Endothelial cell of umbilical vein (primary cell): ENCODE measurements at regions not wholly inside any gene's neighbourhood (a gene's known extent, or its start where the extent isn't known, plus 50 kb on each side); places are given as distances from the start of the nearest gene placed in this dataset.

Experiments used
- BruUV-seq: library from RNA; stranded (reverse); fragments of 400-500 nt; replicated peaks from 2 replicates; lab custom pipeline; 2021; lab: Mats Ljungman, UMichigan
- CTCF ChIA-PET: fragments of 300-600, 350-600 bp; sonication (Branson Sonifier 250); formaldehyde crosslinking; loops from one replicate; lab custom pipeline; 2021; ENCODE audit warnings: antibody characterized with exemption, inconsistent platforms; lab: Charles Lee
- POLR2A ChIA-PET: fragments of 300-600, 350-600 bp; sonication (Branson Sonifier 250); formaldehyde crosslinking; loops from one replicate; lab custom pipeline; 2021; ENCODE audit warnings: antibody characterized with exemption, inconsistent platforms; lab: Charles Lee
- DNase-seq: peaks from one replicate; pipeline ENCODE4 v3.0.0-alpha.2; 2011; ENCODE audit warnings: low read depth, low spot score
- FAIRE-seq: peaks from 2 replicates; lab custom pipeline; 2011; peaks lifted over from hg19 to GRCh38; lab: Jason Lieb, UNC
- H2AFZ ChIP-seq: 2 replicates; pipeline ENCODE4 v1.6.0; 2012; ENCODE audit warnings: low read depth, low read length, control low read depth, inconsistent platforms
- H3K27ac ChIP-seq: 2 replicates; pipeline ENCODE4 v1.5.1; 2011; ENCODE audit warnings: low read depth, mild to moderate bottlenecking, control low read depth, low read length, moderate library complexity; ENCODE audit not compliant: insufficient read depth
- H3K27me3 ChIP-seq, 2 experiments: 2 replicates each; pipeline versions ENCODE4 v1.6.0 to v1.6.1; 2011; ENCODE audit warnings: low read length in 2 of 2, mixed read lengths in 1 of 2; ENCODE audit not compliant: control insufficient read depth in 2 of 2, insufficient read depth in 2 of 2
- H3K36me3 ChIP-seq, 2 experiments: 2 replicates in 1 of 2; 3 replicates in 1 of 2; pipeline ENCODE4 v1.5.1; 2011; ENCODE audit warnings: low read length in 2 of 2, mild to moderate bottlenecking in 1 of 2, moderate library complexity in 1 of 2; ENCODE audit not compliant: control insufficient read depth in 2 of 2, insufficient read depth in 2 of 2; ENCODE audit errors: extremely low read depth in 1 of 2
- H3K4me1 ChIP-seq: 3 replicates; pipeline ENCODE4 v1.5.1; 2011; ENCODE audit warnings: mild to moderate bottlenecking, low read length; ENCODE audit not compliant: control insufficient read depth, insufficient read depth; ENCODE audit errors: extremely low read depth
- H3K4me2 ChIP-seq: 2 replicates; pipeline ENCODE4 v1.6.1; 2011; ENCODE audit warnings: low read length, control low read depth, mixed read lengths; ENCODE audit not compliant: insufficient read depth
- H3K4me3 ChIP-seq, 3 experiments: fragments of 200-600 bp in 1 of 3; sonication (generic), shearing (Covaris generic) in 1 of 3; replicated peaks in 1 of 3; 2 replicates each; pipeline ENCODE4 v1.5.1; 2011 to 2016; ENCODE audit warnings: control low read depth in 3 of 3, low read length in 3 of 3, mild to moderate bottlenecking in 2 of 3, inconsistent platforms in 1 of 3, low read depth in 1 of 3, moderate library complexity in 1 of 3; ENCODE audit not compliant: insufficient read depth in 1 of 3
- H3K79me2 ChIP-seq: 2 replicates; pipeline ENCODE4 v1.6.0; 2012; ENCODE audit warnings: low read length, inconsistent platforms; ENCODE audit not compliant: control insufficient read depth, insufficient read depth
- H3K9ac ChIP-seq: replicated peaks from 2 replicates; pipeline ENCODE3; 2011; ENCODE audit warnings: low read length, control low read depth; ENCODE audit not compliant: insufficient read depth; ENCODE audit errors: extremely low read depth
- H3K9me1 ChIP-seq: replicated peaks from 3 replicates; pipeline ENCODE4 v1.6.0; 2011; ENCODE audit warnings: mild to moderate bottlenecking, low read length; ENCODE audit not compliant: control insufficient read depth, insufficient read depth; ENCODE audit errors: extremely low read depth
- H3K9me3 ChIP-seq: replicated peaks from 2 replicates; pipeline ENCODE4 v1.5.1; 2012; ENCODE audit warnings: low read length, inconsistent platforms; ENCODE audit not compliant: control insufficient read depth, insufficient read depth
- H4K20me1 ChIP-seq: replicated peaks from 2 replicates; pipeline ENCODE3; 2011; ENCODE audit warnings: mild to moderate bottlenecking, low read length; ENCODE audit not compliant: control insufficient read depth, insufficient read depth; ENCODE audit errors: extremely low read depth
- EZH2 ChIP-seq: IDR thresholded peaks from 2 replicates; pipeline ENCODE4 v1.6.1; 2012; ENCODE audit warnings: borderline replicate concordance, low read depth, mild to moderate bottlenecking, moderate library complexity, low read length, inconsistent platforms; ENCODE audit not compliant: severe bottlenecking
- FOS ChIP-seq: IDR thresholded peaks from 2 replicates; pipeline ENCODE4 v1.6.1; 2011; ENCODE audit warnings: mild to moderate bottlenecking, low read length, moderate library complexity, borderline replicate concordance; ENCODE audit not compliant: insufficient read depth
- GATA2 ChIP-seq: IDR thresholded peaks from 2 replicates; pipeline ENCODE4 v1.7.0; 2011; ENCODE audit warnings: low read depth, mild to moderate bottlenecking, moderate library complexity, mixed read lengths, low read length; ENCODE audit not compliant: insufficient read length, insufficient read depth
- JUN ChIP-seq: IDR thresholded peaks from 2 replicates; pipeline ENCODE4 v1.6.1; 2011; ENCODE audit warnings: borderline replicate concordance, low read depth; ENCODE audit not compliant: insufficient read length, insufficient read depth
- MYC ChIP-seq: IDR thresholded peaks from one replicate; pipeline ENCODE4 v1.6.1; 2011; ENCODE audit warnings: mild to moderate bottlenecking, low read depth, low read length
- POLR2A ChIP-seq: IDR thresholded peaks from 2 replicates; pipeline ENCODE4 v1.6.1; 2012; ENCODE audit warnings: low read depth, mild to moderate bottlenecking, control low read depth, low read length
- POLR2AphosphoS5 ChIP-seq: IDR thresholded peaks from 2 replicates; pipeline ENCODE4 v1.6.1; 2012; ENCODE audit warnings: low read depth, mild to moderate bottlenecking, control low read depth, low read length, moderate library complexity; ENCODE audit not compliant: insufficient read depth
- dilution Hi-C: fragments of 300-500 bp; cut with MboI; formaldehyde crosslinking; loops from one replicate; pipeline ENCODE4 v1.15.0; 2019; ENCODE audit warnings: low sequenced_read_pairs; ENCODE audit not compliant: extremely low pct_ligation_motif_present
- intact Hi-C: fragments of 100-400 bp; cut with micrococcal nuclease; formaldehyde crosslinking; loops from one replicate; pipeline ENCODE4 v1.10.0; 2022
- TF ChIP-seq, protein P1 (sequence below): IDR thresholded peaks from 2 replicates; pipeline ENCODE4 v1.6.1; 2011; ENCODE audit not compliant: insufficient read depth, insufficient read length
- TF ChIP-seq, protein P2 (sequence below), 2 donors: IDR thresholded peaks; 1 replicate in 1 of 2; 2 replicates in 1 of 2; pipeline ENCODE4 v1.5.1; 2011; ENCODE audit warnings: low read length in 2 of 2, mild to moderate bottlenecking in 2 of 2, moderate library complexity in 2 of 2, control low read depth in 1 of 2, inconsistent platforms in 1 of 2, low read depth in 1 of 2; ENCODE audit not compliant: insufficient read depth in 1 of 2; ENCODE audit errors: extremely low read depth in 1 of 2

DNA sequence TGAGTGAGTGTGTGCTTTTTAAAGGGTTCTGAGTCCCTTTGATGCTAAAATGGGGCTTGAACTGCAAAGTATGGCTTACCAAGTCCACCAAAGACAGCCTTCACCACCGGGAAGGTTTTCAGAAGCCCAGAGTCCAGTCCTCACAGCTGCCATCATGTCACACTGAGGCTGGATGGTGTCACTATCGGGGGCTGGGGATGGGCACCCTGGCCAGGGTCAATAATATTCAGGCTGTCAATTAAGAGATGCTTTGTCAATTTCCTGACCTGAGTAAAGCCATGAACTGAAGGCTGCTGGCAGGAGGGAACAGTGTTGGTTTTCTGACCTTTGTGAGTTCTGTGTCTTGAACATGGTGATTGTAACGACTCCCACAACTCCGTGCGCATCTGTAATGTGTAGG lies 373.0 kb upstream of the B3GAT1 start:
- TF ChIP-seq POLR2AphosphoS5 (no peak), POLR2A (no peak)
- POLR2A ChIA-PET = no interaction called here
- Histone ChIP-seq H3K9ac (no peak overlapping the region), H3K36me3 (no peaks in the 10 kb centered on the region), H3K4me2 (no peak overlapping the region), H3K79me2 (no peaks in the 10 kb centered on the region), H3K9me1 (no peaks in the 10 kb centered on the region), H4K20me1 (no peaks in the 10 kb centered on the region), H2AFZ (no peak overlapping the region), H3K4me3 (no peak overlapping the region), H3K4me1 (no peaks in the 10 kb centered on the region), H3K27me3 (no peaks in the 10 kb centered on the region), H3K9me3 (no peaks in the 10 kb centered on the region), H3K27ac (no peak overlapping the region)
- DNase-seq = no peak
- FAIRE-seq = no peak
- intact Hi-C loops (no loop called here), dilution Hi-C loops (no loop called here)
- BruUV-seq = no TSS peak
- CTCF ChIA-PET = no interaction called here

DNA sequence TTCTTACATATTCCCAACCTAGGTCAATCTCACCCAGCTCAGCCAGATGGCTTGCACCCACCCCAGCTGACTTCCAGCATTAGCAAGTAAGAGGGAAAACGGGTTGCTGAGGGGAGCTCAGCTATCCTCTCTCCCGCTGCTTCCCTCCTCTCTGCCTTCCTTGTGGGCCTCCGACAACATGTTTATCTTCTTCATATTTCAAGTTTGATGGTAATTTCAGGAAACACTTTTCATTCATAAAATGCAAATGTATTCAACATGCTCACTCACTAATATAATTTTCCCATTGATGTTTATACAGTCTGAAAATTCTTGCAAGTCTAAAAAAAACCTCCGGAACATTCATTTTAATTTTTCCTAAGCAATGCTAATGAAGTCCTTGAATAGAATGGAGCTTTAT lies 372.5 kb upstream of the B3GAT1 start:
- Histone ChIP-seq H2AFZ (no peak overlapping the region), H3K9ac (no peak overlapping the region), H3K36me3 (no peaks in the 10 kb centered on the region), H3K9me3 (no peaks in the 10 kb centered on the region), H4K20me1 (no peaks in the 10 kb centered on the region), H3K4me1 (no peaks in the 10 kb centered on the region), H3K9me1 (no peaks in the 10 kb centered on the region), H3K4me3 (no peak overlapping the region), H3K27ac (no peak overlapping the region), H3K79me2 (no peaks in the 10 kb centered on the region), H3K4me2 (no peak overlapping the region), H3K27me3 (no peaks in the 10 kb centered on the region)
- intact Hi-C loops (no loop called here), dilution Hi-C loops (no loop called here)
- FAIRE-seq (no peak), DNase-seq (no peak)
- TF ChIP-seq, protein P1, sequence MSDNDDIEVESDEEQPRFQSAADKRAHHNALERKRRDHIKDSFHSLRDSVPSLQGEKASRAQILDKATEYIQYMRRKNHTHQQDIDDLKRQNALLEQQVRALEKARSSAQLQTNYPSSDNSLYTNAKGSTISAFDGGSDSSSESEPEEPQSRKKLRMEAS = no peak
- TF ChIP-seq, protein P2, sequence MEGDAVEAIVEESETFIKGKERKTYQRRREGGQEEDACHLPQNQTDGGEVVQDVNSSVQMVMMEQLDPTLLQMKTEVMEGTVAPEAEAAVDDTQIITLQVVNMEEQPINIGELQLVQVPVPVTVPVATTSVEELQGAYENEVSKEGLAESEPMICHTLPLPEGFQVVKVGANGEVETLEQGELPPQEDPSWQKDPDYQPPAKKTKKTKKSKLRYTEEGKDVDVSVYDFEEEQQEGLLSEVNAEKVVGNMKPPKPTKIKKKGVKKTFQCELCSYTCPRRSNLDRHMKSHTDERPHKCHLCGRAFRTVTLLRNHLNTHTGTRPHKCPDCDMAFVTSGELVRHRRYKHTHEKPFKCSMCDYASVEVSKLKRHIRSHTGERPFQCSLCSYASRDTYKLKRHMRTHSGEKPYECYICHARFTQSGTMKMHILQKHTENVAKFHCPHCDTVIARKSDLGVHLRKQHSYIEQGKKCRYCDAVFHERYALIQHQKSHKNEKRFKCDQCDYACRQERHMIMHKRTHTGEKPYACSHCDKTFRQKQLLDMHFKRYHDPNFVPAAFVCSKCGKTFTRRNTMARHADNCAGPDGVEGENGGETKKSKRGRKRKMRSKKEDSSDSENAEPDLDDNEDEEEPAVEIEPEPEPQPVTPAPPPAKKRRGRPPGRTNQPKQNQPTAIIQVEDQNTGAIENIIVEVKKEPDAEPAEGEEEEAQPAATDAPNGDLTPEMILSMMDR (IDR thresholded peaks at IDR 0.05; ENCODE audit: extremely low read depth in 1 of 2, insufficient read depth in 1 of 2, low read depth in 1 of 2, low read length in 2 of 2) = no peak
- TF ChIP-seq MYC = no peak
- no peak for TF ChIP-seq POLR2AphosphoS5
- no peak for TF ChIP-seq GATA2
- no peak for TF ChIP-seq JUN
- no peak for TF ChIP-seq FOS
- TF ChIP-seq EZH2 = no peak
- no TSS peak for BruUV-seq
- ChIA-PET POLR2A (no interaction called here), CTCF (no interaction called here)
